Renal cortex interstitium (tissue), 11 donors: ENCODE measurements at regions not wholly inside any gene's neighbourhood (a gene's known extent, or its start where the extent isn't known, plus 50 kb on each side); places are given as distances from the start of the nearest gene placed in this dataset.
"Not testable (repeated sequence)": the region's sequence is repeated elsewhere in the genome, so short reads cannot be mapped to it uniquely, and the experiment has no call there.

Experiments used
- DNase-seq, 11 donors: peaks; one replicate each; pipeline ENCODE4 v3.0.0-alpha.2; 2013; ENCODE audit warnings: low read depth in 9 of 11, low spot score in 4 of 11; ENCODE audit errors: extremely low read depth in 1 of 11

DNA sequence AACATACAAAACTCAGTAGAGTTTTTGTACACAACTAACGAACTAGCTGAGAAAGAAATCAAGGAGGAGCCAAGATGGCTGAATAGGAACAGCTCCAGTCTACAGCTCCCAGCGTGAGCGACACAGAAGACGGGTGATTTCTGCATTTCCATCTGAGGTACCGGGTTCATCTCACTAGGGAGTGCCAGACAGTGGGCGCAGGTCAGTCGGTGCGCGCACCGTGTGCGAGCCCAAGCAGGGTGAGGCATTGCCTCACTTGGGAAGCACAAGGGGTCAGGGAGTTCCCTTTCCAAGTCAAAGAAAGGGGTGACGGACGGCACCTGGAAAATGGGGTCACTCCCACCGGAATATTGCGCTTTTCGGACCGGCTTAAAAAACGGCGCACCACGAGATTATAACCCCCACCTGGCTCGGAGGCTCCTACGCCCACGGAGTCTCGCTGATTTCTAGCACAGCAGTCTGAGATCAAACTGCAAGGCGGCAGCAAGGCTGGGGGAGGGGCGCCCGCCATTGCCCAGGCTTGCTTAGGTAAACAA, 200.3 kb downstream of the NKX6-1 start:
- DNase-seq: not testable (repeated sequence)

DNA sequence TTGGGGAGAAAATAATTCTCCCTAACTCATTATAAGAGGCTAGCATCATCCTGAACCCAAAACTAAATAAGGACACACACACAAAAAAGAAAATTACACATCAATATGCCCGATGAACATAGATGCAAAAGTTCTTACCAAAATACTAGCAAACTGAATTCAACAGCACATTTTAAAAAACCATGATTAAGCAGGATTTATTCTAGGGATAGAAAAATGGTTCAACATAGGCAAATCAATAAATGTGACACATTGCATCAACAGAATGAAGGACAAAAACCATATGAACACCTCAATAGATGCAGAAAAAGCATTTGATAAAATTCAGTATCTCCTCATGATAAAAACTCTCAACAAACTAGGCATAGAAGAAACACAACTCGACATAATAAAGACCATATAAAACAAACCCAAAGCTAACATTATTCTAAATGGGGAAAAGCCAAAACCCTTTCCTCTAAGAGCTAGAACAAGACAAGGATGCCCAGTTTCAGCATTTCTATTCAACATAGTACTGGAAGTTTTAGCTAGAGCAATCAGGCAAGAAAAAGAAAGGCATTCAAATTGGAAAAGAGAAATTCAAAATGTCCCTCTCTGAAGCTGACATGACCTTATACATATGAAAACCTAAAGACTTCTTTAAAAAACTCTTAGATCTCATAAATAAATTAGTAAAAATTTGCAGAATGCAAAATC, 200.9 kb downstream of the NKX6-1 start:
- no peak for DNase-seq

DNA sequence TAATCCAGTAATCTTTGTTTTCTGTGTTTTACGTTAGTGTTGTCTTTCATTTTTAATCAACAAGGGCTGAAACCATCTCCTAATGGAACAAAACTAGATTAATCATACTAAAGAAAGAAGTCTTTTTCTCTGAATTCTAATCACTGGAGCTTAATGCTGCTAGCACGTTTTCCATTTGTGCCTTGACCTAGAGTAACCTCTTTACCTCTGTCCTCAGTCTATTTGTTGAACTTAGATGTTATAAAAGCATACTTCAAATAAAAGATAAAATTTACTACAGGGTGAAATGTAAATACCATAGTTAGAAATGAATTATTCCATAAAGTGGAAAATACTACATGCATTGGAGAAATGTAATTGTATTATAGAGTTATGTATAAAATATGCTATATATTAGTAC, 207.1 kb downstream of the NKX6-1 start:
- no peak for DNase-seq

DNA sequence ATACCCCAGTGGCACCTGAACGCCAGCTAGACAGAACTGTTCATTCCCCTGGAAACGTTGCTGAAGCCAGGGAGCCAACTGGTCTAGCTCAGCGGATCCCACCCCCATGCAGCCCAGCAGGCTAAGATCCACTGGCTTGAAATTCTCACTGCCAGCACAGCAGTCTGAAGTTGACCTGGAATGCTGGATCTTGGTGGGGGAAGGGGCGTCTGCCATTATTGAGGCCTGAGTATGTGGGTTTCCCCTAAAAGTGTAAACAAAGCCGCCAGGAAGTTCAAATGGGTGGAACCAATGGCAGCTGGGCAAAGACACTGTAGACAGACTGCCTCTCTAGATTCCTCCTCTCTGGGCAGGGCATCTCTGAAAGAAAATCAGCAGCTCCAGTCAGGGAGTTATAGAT, 213.0 kb downstream of the NKX6-1 start:
- DNase-seq: no peak

DNA sequence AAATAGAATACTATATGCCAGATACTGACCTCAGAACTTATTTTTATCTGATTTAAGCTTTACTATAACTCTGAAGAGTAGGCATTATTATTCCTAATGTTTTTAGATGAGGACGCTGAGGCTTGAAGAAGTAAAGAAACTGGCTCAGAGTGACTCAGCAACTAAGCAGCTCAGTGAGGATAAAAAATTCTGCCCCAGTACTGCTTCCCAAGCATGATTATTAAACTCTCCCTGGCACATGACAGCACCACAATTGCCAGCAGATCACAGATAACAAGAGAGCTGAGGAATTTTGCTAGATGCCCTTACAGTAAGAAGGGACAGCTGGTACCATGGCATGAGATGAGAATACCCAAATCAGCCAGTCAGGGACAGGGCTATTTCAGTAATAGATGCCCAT, 219.4 kb downstream of the NKX6-1 start:
- DNase-seq: no peak

DNA sequence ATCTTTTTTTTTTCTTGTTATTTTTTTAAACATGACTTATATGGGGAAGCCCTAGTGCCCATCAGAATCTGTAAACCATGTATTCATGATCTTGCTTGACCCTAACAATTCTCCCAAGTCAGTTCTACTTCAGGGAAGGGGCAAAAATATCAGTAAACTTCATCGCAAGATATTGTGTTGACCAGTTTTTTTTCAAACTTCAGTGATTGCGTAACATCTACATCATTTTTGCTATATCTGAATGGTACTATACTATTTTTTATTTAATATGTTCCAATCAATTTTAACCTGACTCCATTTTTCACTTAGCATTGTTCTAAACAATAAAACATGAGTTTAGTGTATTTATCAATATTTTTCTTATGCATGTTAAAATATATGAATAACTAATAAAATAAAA, 221.2 kb downstream of the NKX6-1 start:
- DNase-seq: no peak

DNA sequence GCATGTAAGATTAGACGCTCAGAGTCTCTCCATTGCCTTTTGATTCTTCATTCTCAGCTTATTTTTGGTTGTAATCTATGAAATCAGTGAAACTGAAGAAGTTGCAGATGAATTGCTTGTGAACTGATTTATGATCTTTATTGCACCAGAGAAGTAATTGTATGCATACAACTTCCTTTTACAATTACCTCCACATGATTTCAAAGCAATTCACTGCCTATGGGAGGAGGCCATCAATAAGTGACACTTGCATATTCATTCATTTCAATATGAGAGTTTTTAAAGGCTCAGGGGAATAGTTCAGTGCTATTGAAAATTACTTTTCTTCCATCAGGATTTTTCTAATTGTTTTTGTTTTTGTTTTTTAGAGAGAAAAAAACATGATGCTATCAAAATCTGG, 222.3 kb downstream of the NKX6-1 start:
- DNase-seq: no peak

DNA sequence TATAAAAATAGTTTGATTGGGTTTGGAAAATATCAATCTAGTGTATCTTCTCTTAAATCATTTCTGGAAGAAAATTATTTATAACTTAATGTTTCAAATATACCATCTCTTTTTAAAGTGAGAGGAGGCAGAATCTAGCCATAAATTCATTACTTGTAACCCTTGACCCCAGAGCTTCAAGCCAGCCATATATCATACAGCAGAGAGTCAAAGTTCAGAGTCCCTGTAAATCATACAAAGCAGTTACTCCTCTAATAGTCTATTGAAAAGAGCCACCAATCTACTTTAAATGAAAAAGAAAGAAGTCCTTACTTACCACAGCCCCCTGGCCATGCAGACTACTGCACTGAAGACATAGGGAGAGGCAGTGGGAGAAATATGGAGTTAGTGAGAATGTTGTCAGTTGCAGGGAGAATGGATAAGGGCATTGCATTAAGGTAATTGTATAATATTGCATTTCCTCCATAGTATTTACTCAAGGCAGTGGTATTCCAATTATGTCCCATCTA, 229.5 kb downstream of the NKX6-1 start:
- no peak for DNase-seq

DNA sequence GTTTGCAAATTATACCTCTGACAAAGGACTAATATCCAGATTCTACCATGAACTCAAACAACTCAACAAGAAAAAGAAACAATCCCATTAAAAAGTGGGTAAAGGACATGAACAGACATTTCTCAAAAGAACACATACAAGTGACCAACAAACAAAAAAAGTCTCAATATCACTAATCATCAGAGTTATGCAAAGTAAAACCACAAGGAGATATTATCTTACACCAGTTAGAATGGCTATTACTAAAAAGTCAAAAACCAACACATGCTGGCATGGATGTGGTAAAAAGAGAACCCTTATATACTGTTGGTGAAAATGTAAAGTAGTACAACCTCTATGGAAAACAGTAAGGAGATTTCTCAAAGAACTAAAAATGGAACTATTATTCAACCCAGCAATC, 234.4 kb downstream of the NKX6-1 start:
- DNase-seq: no peak

DNA sequence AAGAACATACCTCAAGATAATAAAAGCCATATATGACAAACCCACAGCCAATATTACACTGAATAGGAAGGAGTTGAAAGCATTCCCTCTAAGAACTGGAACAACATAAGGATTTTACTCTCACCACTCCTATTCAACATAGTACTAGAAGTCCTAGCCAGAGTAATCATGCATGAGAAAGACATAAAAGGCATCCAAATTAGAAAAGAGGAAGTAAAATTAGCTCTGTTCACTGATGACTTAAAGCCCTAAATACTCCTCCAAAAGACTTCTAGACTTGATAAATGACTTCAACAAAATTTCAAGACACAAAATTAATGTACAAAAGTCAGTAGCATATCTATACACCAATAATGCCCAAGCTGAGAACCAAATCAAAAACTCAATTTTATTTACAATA, 235.7 kb downstream of the NKX6-1 start:
- DNase-seq: no peak

DNA sequence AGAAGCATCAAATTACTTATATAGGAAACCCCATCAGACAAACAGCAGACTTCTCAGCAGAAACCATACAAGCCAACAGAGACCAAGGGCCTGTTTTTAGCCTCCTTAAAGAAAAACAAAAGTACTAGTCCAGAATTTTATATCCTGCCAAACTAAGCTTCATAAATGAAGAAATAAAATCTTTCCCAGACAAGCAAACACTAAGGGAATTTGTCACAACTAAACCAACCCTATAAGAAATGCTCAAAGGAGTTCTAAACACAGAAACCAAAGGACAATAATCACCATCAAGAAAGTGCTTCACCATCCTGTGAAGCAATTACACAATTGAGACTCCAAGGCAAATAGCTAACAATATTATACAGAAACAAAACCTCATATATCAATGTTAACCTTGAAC, 238.6 kb downstream of the NKX6-1 start:
- no peak for DNase-seq

DNA sequence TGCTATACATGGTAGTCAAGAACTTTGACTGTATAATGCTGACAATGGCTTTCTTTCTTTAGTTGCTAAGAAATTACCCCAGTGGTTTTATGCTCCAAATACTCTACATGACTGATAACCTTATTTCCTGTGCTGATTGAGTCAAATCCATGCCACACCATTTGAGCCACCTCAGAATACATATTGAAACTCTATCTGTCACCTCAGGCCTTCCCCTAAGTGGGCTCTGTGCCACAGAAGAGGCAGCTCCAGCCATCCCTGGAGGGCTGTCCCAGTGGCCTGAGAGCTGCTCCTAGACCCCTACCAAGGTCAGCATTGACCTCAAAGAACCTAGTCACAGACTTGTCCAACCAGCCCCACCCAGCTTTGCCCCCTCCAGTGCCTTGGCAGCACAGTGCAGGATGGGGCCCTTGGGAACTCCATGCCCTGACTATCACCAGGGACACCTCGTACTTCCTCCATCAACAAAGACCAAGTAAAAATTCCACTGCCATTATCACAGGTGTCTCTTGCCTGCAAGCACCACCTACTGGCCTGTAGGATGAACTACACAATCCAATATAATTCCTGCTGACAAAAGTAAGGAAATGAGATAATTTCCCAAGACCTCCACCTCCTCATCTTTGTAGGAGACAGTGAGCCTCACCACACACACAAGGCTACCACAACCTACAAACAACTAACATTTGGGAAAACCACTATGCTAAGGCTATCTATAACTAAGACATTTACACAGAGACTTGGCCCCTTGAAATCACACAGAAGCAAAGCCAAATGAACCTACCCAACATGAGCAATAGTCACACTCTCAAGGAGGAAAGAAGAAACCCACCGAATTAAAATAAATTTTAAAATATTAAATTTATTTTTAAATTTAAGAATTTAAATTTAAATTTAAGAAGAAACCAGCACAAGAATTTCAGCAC, 239.9 kb downstream of the NKX6-1 start:
- no peak for DNase-seq

DNA sequence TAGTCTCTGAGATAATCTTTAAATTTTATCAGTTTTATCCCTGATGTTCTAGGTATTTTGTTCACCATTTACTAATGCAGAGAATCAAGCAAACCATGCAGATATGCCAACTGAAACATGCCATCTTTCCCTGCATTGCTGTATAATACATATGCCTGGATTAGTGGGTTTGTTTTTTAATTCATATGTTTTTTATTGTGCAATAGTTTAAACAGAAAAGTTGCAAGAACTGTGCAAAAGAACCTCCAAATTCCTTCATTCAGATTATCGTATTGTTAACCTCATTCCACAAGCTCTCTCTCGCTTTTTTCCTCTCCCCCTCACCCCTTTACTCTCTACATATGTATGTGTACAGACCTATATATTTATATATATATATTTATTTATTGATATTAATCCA, 244.6 kb downstream of the NKX6-1 start:
- DNase-seq: no peak

DNA sequence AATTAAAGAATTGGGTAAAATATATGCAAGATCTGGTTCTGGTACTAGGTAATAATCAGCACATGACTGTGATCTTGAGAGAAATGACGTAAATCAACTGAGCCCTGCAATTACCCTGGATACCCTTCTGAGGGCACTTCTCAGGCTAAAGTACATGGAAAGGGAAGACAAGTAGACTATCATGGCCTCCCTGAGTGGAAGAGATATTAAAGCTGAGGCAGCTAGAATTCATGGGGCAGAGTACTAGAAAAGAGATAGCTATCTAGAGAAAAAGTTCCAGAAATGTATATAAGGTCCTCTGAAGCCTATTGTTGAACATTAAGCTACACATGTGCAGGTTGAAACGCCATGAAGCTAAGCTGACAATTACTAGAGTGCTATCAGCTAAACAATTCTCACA, 249.6 kb downstream of the NKX6-1 start:
- DNase-seq: no peak

DNA sequence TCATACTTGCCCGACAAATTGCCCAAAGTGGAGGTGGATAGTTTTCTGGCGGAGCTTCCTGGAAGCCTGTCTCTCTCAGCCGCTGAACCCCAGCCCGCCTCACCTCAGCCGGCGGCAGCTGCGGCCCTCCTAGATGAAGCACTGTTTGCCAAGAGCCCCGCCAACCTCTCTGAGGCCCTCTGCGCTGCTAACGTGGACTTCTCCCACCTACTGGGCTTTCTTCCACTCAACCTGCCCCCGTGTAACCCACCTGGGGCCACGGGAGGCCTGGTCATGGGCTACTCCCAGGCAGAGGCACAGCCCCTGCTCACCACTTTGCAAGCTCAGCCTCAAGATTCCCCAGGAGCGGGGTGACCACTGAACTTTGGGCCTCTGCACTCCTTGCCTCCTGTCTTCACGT, 254.1 kb downstream of the NKX6-1 start:
- DNase-seq: not testable (repeated sequence)

DNA sequence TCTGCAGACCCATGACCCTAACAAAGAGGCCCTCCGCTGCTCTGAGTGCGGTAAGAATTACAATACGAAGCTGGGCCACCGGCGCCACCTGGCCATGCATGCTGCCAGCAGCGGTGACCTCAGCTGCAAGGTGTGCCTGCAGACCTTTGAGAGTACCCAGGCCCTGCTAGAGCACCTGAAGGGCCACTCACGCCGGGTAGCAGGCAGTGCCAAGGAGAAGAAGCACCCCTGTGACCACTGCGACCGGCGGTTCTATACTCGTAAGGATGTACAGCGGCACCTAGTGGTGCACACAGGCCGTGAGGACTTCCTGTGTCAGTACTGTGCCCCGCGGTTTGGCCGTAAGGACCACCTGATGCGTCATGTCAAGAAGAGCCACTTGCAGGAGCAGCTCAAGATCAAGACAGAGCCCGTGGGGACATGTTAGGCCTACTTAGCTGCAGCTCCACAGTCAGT, 254.7 kb downstream of the NKX6-1 start:
- not testable (repeated sequence) for DNase-seq

DNA sequence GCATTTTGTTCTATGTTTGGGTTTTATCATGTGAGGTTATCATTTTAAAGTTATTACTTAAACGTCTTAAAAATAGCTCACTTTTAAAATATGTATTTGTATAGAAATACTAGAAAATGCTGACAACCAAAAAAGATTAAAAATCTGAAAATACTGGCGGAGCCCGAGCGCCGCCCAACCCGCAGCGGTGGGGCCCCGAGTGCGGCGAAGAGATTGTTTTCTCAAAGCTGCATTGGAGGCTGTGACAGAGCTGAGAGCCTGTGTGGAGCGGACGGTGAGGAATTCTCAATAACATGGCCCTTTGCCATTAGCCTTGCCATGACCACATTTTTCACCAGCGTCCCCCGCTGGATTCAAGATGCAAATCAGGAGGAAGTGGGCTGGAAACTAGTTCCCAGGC, 255.4 kb downstream of the NKX6-1 start:
- no peak for DNase-seq

DNA sequence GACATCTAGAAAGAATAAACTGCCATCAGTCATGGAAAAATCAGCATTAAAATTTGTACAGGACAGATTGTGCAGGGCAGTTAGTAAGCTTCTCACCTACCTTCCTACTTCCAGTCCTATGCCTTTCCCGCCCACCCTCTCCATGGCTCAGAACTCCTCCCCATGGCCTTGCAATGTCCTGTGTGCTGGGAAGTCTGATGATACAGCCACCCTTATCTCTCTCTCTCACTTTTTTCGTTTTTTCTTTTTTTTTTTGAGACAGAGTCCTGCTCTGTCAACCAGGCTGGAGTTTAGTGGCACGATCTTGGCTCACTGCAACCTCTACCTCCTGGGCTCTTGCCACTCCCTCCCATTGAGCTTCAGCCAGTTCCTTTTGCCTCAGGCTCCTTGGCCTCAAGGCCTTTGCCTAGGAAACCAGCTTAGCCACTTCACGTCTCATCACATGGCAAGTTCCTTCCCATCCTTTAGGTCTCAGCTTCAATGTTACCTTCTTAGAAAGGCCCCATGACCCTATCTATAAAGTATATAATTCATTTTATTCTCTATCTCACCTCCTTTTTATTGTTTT, 259.7 kb downstream of the NKX6-1 start:
- no peak for DNase-seq

DNA sequence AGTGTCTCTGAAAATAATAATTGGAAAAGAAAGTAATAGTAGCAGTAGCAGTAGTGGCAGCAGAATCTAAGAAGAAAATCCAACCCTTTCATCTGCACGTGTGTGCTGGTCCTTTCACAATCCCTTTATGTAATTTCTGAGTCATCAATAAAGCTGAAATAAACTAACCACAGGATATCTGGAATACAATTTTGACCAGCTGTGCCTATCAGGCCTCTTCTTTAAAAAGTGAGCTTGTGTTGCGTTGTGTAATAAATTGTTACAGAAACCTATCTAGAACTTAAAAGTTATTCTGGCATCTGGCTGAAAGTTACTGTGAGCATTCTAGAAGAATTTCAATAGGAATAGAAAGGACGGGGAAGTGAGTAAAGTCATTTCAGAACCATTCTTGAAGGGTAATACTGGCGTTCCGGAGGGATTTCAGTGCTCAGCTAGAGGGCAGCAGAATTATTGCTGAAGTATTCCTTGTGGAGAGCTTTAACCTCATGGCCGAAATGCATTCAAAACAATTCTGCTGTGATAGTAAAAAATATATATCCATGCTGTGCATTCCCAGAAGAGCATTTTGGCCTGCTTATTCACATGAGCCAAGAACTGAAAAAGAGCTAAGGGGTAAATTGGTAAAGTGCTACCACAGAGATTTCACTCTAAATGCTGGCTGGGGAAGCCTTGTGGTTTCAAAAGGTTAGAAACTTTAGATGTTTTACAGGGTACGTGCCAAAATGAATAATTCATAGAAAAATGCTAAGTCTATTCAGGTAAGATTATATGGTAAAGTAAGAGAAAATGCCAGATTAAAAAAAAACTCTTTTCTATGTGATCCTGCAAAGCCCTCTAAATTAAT, 260.6 kb downstream of the NKX6-1 start:
- peak in 1 of 11 donors; percentile 2 for DNase-seq
